ENCODE measurements at regions not wholly inside any gene's neighbourhood (a gene's known extent, or its start where the extent isn't known, plus 50 kb on each side); places are given as distances from the start of the nearest gene placed in this dataset.

DNA sequence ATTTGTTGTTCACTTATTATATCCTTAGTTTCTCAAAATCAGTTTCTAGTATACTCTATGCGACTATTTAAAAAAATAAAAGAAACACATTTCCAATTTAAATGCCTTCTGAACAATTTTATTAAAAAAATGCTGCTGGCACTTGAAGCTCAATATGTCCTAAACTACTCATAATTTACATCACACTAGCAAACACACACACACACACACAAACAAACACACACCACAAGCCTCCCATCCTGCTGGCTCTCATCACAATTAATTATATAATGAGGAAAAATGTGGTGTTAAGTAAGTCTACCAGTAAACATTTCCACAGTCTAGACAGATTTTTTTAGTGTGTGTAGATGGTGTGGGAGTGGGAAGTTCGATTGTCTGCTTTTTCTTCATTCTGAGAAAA is 350.3 kb downstream of the AASDHPPT start:
- TF ChIP-seq ZNF132 (tag by site-specific recombination; IDR thresholded peaks at IDR 0.05; ENCODE audit: borderline replicate concordance) = no peak
- no peak for TF ChIP-seq ZNF658 (tag by site-specific recombination; IDR thresholded peaks at IDR 0.05)
- TF ChIP-seq, protein P1, sequence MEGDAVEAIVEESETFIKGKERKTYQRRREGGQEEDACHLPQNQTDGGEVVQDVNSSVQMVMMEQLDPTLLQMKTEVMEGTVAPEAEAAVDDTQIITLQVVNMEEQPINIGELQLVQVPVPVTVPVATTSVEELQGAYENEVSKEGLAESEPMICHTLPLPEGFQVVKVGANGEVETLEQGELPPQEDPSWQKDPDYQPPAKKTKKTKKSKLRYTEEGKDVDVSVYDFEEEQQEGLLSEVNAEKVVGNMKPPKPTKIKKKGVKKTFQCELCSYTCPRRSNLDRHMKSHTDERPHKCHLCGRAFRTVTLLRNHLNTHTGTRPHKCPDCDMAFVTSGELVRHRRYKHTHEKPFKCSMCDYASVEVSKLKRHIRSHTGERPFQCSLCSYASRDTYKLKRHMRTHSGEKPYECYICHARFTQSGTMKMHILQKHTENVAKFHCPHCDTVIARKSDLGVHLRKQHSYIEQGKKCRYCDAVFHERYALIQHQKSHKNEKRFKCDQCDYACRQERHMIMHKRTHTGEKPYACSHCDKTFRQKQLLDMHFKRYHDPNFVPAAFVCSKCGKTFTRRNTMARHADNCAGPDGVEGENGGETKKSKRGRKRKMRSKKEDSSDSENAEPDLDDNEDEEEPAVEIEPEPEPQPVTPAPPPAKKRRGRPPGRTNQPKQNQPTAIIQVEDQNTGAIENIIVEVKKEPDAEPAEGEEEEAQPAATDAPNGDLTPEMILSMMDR (tag by site-specific recombination; IDR thresholded peaks at IDR 0.05) = no peak

Data from HEK293 (cell line).